ENCODE measurements at regions not wholly inside any gene's neighbourhood (a gene's known extent, or its start where the extent isn't known, plus 50 kb on each side); places are given as distances from the start of the nearest gene placed in this dataset.

GRCh38 chr1:14020006-14020405 is 320.0 kb downstream of the PRDM2 start:
- no peak overlapping the region for H3K9ac ChIP-seq (replicated peaks; ENCODE audit: extremely low read depth, insufficient read depth, low read length)
- H3K4me1 ChIP-seq (ENCODE audit: control insufficient read depth, extremely low read depth, insufficient read depth, low read length), result no peaks in the 10 kb centered on the region
- no TSS peak for BruUV-seq (replicated peaks)
- DNase-seq (ENCODE audit: low read depth, low spot score) (no peak), FAIRE-seq (no peak)
- H3K27me3 ChIP-seq (ENCODE audit: control insufficient read depth in 2 of 2, insufficient read depth in 2 of 2, low read length in 2 of 2), result no peaks in the 10 kb centered on the region
- POLR2A ChIA-PET, result no interaction called here
- intact Hi-C loops (cut with micrococcal nuclease) (no loop called here), dilution Hi-C loops (cut with MboI; ENCODE audit: extremely low pct_ligation_motif_present, low sequenced_read_pairs) (no loop called here)
- no peak overlapping the region for H3K27ac ChIP-seq (ENCODE audit: insufficient read depth, low read depth, low read length)
- no peaks in the 10 kb centered on the region for H3K36me3 ChIP-seq (ENCODE audit: control insufficient read depth in 2 of 2, extremely low read depth in 1 of 2, insufficient read depth in 2 of 2, low read length in 2 of 2)
- H2AFZ ChIP-seq (ENCODE audit: low read depth, low read length), result no peak overlapping the region
- no peaks in the 10 kb centered on the region for H4K20me1 ChIP-seq (replicated peaks; ENCODE audit: control insufficient read depth, extremely low read depth, insufficient read depth, low read length)
- H3K9me1 ChIP-seq (replicated peaks; ENCODE audit: control insufficient read depth, extremely low read depth, insufficient read depth, low read length), result no peaks in the 10 kb centered on the region
- no peaks in the 10 kb centered on the region for H3K79me2 ChIP-seq (ENCODE audit: control insufficient read depth, insufficient read depth, low read length)
- CTCF ChIA-PET, result no interaction called here
- no peak overlapping the region for H3K4me2 ChIP-seq (ENCODE audit: insufficient read depth, low read length)
- H3K9me3 ChIP-seq (replicated peaks; ENCODE audit: control insufficient read depth, insufficient read depth, low read length), result no peaks in the 10 kb centered on the region
- no peak for TF ChIP-seq EZH2 (IDR thresholded peaks at IDR 0.05; ENCODE audit: borderline replicate concordance, low read depth, low read length, severe bottlenecking)
- no peak for TF ChIP-seq CTCF (IDR thresholded peaks at IDR 0.05; ENCODE audit: extremely low read depth in 1 of 2, insufficient read depth in 1 of 2, low read depth in 1 of 2, low read length in 2 of 2)
- TF ChIP-seq FOS (IDR thresholded peaks at IDR 0.05; ENCODE audit: borderline replicate concordance, insufficient read depth, low read length), result no peak
- no peak for TF ChIP-seq GATA2 (IDR thresholded peaks at IDR 0.05; ENCODE audit: insufficient read depth, insufficient read length, low read depth, low read length)
- TF ChIP-seq POLR2A (IDR thresholded peaks at IDR 0.05; ENCODE audit: low read depth, low read length), result no peak
- TF ChIP-seq MYC (IDR thresholded peaks at IDR 0.05; ENCODE audit: low read depth, low read length), result no peak
- TF ChIP-seq MAX (IDR thresholded peaks at IDR 0.05; ENCODE audit: insufficient read depth, insufficient read length), result no peak
- TF ChIP-seq POLR2AphosphoS5 (IDR thresholded peaks at IDR 0.05; ENCODE audit: insufficient read depth, low read depth, low read length), result no peak
- no peak for TF ChIP-seq JUN (IDR thresholded peaks at IDR 0.05; ENCODE audit: borderline replicate concordance, insufficient read depth, insufficient read length, low read depth)
- H3K4me3 ChIP-seq (replicated peaks in 1 of 3; ENCODE audit: insufficient read depth in 1 of 3, low read depth in 1 of 3, low read length in 3 of 3), result no peak overlapping the region
